ENCODE measurements at regions not wholly inside any gene's neighbourhood (a gene's known extent, or its start where the extent isn't known, plus 50 kb on each side); places are given as distances from the start of the nearest gene placed in this dataset.

GRCh38 chr7:21086688-21087087 lies 300.0 kb upstream of the SP8 start:
- no peak for DNase-seq (ENCODE audit: low read depth, low spot score)

- no peak for DNase-seq (ENCODE audit: low read depth, low spot score)
Observed at GRCh38 chr7:21089653-21090052, 303.0 kb upstream of the SP8 start.

GRCh38 chr7:21092766-21093702 lies 306.3 kb upstream of the SP8 start:
- DNase-seq (ENCODE audit: low read depth, low spot score): no peak

- DNase-seq (ENCODE audit: low read depth, low spot score): no peak
Observed at GRCh38 chr7:21094589-21094988, 307.9 kb upstream of the SP8 start.

- no peak for DNase-seq (ENCODE audit: low read depth, low spot score)
Observed at GRCh38 chr7:21099432-21099831, 312.7 kb upstream of the SP8 start.

GRCh38 chr7:21099955-21100354 lies 313.3 kb upstream of the SP8 start:
- no peak for DNase-seq (ENCODE audit: low read depth, low spot score)

GRCh38 chr7:21101541-21101940 lies 314.9 kb upstream of the SP8 start:
- no peak for DNase-seq (ENCODE audit: low read depth, low spot score)

- DNase-seq (ENCODE audit: low read depth, low spot score): no peak
Observed at GRCh38 chr7:21103426-21104123, 316.9 kb upstream of the SP8 start.

GRCh38 chr7:21104124-21104500 lies 317.4 kb upstream of the SP8 start:
- DNase-seq (ENCODE audit: low read depth, low spot score): no peak

GRCh38 chr7:21106296-21106732 lies 319.6 kb upstream of the SP8 start:
- DNase-seq (ENCODE audit: low read depth, low spot score): no peak

- DNase-seq (ENCODE audit: low read depth, low spot score): no peak
Observed at GRCh38 chr7:21107101-21107500, 320.4 kb upstream of the SP8 start.

- DNase-seq (ENCODE audit: low read depth, low spot score): peak; percentile 15
Observed at GRCh38 chr7:21108182-21108581, 319.7 kb upstream of the SP4 start.

- DNase-seq (ENCODE audit: low read depth, low spot score): no peak
Observed at GRCh38 chr7:21113609-21114415, 314.1 kb upstream of the SP4 start.

GRCh38 chr7:21123586-21123985 lies 304.3 kb upstream of the SP4 start:
- no peak for DNase-seq (ENCODE audit: low read depth, low spot score)

- peak; percentile 15 for DNase-seq (ENCODE audit: low read depth, low spot score)
Observed at GRCh38 chr7:21125297-21125696, 302.6 kb upstream of the SP4 start.

- DNase-seq (ENCODE audit: low read depth, low spot score): peak; percentile 27
Observed at GRCh38 chr7:21128062-21128817, 299.6 kb upstream of the SP4 start.

- DNase-seq (ENCODE audit: low read depth, low spot score): no peak
Observed at GRCh38 chr7:21131897-21132296, 296.0 kb upstream of the SP4 start.

GRCh38 chr7:21134631-21135030 lies 293.3 kb upstream of the SP4 start:
- no peak for DNase-seq (ENCODE audit: low read depth, low spot score)

- DNase-seq (ENCODE audit: low read depth, low spot score): no peak
Observed at GRCh38 chr7:21135437-21135836, 292.4 kb upstream of the SP4 start.

- DNase-seq (ENCODE audit: low read depth, low spot score): no peak
Observed at GRCh38 chr7:21137640-21138039, 290.2 kb upstream of the SP4 start.

- no peak for DNase-seq (ENCODE audit: low read depth, low spot score)
Observed at GRCh38 chr7:21140622-21141021, 287.3 kb upstream of the SP4 start.
